Stimulated activated CD8-positive, alpha-beta memory T cell treated with anti-CD3 and anti-CD28 coated beads, Interleukin-4, amount 100 ng/mL, for 24 hours (primary cell): ENCODE measurements at regions not wholly inside any gene's neighbourhood (a gene's known extent, or its start where the extent isn't known, plus 50 kb on each side); places are given as distances from the start of the nearest gene placed in this dataset.

Experiments used
- DNase-seq: peaks from one replicate; pipeline ENCODE4 v3.0.0-alpha.2; 2020; ENCODE audit warnings: low read depth

DNA sequence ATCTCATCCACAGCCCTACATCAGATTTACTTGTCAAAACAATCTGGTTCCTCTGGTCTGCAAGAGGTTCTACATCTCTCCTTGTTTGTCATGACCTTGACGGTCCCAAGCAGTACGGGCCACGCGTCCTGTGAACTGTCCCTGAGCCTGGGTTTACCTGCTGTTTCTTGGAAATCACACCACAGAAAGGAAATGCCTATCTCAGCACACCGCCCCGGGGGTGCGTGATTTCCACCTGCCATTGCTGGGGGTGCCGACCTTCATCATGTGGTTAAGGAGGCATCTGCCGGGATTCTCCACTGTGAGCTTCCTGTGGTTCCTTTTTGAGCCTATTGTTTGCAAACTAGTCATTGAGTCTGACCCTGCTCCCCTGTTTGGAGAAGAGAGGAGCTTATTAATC is 1363.4 kb downstream of the BRD1 start:
- no peak for DNase-seq

DNA sequence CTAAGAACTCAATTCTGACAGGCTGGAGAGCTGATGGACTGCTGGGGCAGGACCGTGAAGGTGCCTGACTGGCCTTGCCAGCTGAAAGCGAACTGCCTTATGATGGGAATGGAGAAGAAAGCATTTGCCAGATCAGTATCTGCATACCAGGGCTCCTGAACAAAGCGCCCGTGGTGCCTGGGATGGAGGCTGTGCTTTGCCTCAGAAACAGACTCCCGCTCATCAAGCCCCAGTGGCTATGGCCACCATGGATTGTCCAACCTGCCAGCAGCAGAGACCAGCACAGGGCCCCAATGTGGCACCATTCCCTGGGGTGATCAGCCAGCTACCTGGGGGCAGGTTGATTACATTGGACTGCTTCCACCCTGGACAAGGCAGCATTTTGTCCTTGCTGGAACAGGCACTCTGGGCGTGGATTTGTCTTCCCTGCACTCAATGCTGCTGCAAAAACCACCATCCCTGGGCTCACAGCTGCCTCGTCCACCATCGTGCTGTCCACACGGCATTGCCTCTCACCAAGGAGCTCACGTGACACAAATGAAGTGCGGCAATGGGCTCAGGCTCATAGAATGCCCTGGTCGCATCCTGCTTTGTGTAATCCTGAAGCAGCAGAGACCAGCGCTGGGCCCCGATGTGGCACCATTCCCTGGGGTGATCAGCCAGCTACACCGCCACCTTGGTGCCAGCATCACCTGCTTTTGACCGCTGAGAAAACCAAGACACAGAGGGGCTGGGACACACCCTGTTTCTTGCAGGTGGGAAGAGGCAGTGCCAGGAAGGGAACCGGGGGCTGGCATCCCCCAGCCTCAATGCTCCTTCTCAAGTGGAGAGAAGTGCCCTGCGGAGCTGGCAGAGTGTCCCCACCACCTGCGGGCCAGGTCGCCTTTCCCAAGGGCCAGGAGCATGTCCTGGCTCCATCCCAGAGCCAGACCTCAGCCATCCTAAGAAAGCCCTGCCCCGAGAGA is 1367.5 kb downstream of the BRD1 start:
- DNase-seq, result no peak

DNA sequence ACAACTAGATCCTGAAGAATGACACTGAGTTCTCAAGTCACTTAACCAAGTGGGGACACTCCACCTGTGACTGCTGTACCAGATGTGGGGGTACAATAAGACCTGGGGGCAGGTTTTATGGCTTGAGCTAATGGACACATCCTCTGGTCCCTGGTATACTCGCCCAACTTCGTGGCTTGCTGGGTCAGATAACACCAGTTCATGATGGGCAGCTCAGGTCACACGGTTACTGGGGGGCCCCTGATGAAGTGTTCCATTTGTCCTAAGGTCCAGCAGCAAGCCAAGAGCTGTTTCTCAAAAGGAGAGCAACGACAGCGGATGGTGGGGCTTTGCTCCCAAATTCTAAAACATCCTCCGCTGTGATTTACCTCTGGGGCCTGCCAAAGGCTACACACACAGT is 1368.4 kb downstream of the BRD1 start:
- no peak for DNase-seq

DNA sequence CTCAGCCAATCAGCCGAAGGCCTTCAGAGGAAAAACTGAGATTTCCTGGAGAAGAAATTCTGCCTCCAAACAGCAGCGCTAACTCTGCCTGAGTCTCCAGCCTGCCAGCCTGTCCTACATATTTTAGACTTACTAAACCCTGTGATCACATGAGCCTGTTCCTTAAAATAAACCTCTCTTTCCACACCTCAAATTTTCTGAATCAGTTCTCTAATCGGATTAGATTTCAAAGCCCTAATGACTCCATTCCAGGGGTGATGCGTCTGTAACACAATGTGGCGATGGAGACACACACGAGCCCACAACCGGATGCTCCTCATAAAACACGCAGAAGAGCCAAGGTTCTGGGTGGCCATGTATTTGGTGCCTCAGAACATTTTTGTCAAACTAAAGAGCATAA is 1371.2 kb downstream of the BRD1 start:
- no peak for DNase-seq

DNA sequence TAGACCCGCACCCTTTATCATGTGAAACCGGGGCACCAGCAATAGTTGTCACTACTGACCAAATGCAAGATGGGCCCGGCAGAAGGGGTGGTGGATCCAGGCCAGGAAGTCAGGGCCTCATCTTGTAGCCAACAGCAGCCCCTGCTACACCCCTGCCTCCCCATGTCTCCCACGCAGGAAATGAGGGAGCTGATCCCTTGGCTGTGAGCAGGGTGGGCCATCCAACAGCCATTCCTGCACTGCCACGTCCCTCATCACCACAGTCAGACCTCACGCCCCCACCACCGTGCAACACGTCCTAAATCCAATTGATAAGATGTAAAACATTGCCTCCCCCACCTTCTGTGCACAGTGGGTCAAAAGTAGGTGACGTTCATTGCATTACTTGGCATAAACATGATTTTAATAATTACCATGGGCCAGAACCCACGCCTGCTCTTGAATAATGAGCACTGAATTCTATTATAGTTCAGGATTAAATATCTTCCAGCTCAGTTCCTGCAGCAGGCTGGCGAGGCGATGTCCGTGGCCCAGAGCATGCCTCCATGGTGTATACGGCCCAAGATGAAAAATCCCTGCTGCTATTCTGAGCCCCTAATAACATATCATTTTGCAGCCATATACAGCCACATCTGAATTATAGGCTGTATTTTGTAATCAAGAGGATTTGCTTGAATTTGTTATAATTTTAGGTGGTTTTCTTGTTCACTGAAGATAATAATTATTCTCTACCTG is 1373.8 kb downstream of the BRD1 start:
- no peak for DNase-seq

DNA sequence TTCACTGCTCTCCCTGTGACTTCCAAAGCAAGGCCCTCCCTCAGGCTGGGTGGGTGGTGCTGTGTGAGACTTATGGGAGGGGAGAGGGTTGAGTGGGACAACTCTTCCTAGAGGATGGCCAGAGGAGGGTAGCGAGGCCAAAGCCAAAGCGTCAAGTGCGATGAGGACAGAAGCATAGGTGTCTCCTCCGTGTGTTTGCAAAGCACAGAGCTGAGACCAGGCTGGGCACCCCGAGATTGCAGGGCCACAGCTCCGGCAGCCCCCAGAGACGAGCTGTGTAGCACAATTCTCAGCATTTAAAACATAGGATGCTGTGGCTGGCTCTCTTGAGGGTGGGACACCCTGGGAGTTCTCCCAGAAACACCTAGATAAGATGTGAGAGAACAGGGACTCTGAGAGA is 1374.5 kb downstream of the BRD1 start:
- no peak for DNase-seq

DNA sequence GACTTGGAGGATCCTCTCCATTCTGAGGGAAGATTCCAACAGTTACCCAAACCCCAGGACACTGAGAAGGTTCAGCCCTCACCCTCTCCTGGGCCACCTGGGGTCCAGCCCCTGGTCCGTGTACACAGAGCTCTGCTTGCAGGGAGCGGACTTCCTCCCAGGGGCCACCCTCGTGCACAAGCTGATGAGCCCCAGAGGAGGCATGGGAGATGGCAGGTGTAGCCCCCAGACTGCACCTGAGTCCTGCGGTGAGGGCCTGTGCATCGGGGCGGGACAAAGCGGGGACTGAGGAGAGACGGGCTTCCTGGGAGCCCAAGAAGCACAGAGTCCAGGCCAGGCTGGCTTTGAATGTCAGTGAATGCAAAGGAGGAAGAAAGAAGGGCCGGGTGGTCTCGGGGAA is 1374.9 kb downstream of the BRD1 start:
- DNase-seq, result no peak

DNA sequence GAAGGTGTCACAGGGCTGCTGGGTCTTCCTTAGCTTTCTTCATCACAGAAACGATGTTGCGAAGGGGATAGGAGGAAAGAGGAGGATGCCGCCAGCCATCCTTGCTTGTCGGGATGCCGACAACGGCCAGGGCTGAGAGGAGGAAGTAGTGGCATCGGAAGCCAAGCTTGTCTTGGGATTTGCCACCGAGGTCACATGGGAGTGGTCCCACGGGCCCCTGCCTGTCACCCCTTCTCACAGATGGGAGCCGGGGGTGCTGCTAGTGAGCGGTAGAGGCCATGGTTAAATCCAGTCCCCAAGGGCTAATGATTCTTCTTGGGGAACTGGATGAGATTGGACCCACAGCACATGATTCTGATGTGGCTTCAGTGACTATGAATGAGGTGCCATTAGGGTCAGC is 1375.8 kb downstream of the BRD1 start:
- DNase-seq, result no peak

DNA sequence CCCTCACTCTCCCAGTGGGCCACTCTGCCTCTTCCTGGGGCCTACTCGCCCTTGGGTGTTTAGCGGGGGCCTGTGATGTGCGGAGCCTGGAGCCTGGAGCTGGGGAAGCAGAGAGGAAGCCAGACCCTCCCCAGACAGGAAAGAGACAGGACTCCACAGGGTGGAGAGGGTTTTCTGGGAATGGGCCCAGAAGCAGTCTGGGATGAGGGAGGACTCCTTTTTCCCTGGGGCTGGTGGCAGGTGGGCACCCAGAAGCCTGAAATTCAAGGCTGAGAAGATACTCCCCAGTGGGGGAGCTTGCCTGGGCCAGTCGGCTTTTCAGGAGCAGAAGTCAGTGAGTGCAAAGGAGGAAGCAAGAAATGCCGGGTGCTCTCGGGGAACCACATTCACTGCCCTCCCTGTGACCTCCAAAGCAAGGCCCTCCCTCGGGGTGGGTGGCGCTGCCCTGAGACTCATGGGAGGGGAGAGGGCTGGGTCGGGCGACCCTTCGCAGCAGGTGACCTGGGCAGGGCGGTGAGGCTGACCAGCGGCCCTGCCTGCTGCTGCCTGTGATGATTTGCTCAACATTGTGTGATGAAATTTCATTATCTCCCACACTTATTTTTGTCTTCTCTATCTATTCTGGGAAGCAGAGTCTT is 1377.4 kb downstream of the BRD1 start:
- DNase-seq, result no peak

DNA sequence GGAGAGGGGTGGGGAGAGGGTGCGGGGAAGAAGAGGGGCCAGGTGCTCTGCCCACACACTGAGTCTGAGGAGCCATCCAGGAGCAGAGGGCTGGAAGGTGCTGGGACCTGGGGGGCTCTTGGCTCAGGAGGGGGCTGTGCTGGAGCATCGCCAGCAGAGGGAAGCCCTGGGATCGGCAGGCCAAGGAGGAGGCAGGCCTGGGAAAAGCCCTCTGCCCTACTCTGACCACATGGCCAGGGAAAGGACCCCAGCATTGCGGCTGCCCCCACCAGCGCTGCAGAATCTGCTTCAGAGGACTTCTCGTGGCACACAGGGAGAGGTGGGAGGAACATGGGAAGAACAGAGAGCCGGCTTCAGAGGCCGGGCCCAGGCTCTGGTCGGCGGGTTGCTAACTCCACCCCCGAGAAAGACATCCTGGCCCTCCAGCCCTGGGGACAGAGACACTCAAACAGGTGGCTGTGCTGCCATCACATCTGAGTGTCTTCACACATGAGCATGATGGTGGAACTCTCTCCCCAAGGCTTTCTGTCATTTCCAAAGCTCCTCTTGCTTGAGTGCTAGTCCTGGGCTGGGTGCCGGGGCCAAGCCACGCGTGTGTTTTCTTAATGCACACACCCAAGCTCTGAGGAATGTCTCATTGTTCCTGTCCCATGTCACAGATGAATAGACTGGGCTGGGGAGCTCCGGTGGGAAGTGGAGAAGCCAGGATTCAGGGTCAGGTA is 1378.0 kb downstream of the BRD1 start:
- DNase-seq, result no peak

DNA sequence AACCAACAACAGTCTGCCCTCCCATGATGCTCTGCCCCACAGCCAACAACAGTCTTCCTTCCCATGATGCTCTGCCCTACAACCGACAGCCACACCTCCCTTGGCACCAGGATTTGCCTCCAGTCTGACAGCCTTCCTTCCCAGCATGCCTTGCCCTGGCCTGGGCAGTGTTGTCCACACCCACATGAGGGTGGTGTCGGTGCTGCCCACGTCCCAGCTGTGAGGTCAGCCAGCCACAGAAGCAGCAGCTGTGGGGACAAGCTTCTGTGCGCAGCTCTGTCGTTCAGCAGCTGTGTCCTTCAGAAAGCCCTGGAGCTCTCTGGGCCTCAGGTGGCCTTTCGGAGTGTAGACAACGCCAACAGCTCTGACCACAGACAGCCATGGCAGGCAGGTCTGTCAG is 1378.9 kb downstream of the BRD1 start:
- no peak for DNase-seq

DNA sequence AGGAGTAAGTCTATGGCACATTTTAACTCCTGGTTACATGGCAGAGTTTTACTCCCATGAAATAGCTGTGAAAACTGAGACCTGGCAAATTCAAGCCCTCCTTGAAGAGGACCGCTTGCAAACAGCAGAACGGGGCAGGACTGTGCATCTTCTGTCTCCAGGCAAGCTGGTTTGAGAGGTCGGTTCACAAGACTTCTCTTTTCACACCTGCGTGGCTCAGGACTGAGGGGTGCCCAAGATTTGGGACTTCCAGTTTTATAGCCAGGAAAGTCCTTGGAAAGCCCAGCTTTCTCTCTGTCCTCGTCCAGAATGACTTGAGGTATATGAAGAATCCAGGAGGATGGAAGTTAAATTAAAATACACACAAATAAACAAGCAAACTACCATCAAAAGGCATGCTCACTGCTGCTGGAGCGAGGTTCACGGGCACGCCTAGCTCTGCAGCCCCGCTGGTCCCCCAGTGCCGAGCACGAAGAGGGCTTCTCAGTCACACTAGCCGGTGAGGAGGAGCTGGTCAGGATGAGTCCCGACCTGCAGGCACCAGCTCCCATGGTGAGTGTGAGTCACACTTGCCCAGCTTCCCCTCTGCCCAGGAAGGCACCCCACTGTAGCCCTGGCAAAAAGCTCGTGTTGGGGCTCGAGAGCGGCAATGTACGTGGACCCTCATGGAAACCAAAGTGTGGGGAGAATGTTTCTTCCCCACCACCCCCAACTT is 1382.4 kb downstream of the BRD1 start:
- DNase-seq, result no peak

DNA sequence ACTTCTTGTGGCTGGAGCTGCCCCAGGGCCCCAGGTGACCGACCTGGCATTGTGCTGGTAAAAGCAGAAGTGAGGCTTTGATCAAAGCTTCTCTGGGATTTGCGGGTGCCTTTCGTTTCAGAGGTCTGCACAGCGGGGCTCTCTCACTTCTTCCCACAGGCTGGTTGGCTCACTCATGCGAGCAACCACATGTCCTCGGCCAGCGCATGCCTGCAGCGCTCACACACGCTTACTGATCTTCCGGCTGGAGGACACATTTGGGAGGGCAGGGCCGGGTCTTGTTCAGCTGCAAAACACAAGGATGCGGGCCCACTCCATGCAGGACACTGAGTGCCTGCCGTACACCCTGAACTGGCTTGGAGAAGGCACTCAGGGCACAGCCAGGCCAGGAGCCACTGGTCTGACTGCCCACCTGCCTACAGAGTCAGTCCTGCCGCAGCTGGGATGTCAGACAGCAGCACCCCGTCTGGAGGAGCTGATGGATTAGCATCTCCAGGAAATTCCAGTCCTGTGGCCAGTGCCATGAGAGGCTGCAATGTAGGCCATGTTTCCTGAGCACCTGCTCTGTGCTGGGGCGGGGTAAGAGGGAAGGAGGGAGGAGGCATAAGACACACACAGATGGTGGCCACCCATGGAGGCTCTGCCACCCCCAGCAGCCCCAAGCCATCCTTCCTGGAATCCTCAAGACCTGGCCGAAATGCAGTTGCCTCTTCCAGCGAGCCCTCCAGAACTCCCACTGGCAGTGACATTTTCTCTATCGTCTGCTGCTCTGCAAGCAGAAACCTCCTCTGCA is 1383.2 kb downstream of the BRD1 start:
- no peak for DNase-seq

DNA sequence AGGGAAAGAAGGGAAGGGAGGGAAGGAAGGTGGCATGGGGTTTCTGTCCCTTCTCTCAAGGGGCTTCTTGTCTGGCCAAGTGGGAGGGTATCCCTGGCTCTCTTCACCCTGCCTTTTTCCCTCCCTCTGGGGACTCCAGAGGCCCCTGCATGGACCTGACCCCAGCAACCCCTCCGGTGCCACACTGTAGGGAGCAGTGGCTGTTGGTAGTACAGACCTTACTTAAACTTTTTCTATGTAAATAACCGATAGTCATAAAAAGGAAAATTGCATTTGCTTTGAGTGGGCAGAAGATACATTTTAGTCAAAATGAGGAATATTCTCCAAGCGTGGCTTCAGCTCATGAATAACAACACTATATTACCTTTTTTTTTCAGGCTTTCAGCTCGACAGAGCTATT is 1384.0 kb downstream of the BRD1 start:
- DNase-seq, result no peak

DNA sequence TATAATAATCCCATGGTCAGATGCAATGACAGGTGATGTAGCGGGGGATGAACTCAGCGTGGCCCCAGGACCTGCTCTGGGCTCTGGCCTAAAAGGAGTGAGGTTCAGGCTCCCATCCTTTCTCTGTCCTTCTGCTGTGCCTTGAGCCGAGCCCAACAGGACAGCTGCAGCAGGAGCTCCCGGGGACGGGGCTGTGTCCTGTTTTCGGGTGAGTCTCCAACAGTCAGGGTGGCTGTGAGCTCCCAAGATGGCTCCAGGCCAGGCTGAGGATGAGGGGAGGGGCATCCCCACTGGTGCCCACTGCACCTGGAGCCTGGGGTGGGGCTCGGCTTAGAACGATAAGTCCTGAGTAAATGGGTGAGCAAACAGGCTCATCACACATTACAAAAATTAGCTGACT is 1385.0 kb downstream of the BRD1 start:
- no peak for DNase-seq

DNA sequence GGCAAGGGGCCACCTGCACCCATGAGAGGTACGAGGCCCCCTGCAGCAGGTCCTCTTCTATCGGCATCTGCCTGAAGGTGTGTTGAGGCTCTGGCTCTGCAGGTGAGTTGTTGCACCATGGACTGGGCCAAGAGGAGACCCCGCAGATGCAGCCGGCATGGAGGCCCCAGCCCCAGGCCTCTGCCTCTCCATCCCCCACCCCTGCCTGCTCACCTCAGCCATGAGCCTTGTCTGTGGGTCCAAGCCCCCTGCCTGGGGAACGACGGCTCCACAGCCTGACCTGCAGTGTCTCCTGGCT is 1386.2 kb downstream of the BRD1 start:
- no peak for DNase-seq

DNA sequence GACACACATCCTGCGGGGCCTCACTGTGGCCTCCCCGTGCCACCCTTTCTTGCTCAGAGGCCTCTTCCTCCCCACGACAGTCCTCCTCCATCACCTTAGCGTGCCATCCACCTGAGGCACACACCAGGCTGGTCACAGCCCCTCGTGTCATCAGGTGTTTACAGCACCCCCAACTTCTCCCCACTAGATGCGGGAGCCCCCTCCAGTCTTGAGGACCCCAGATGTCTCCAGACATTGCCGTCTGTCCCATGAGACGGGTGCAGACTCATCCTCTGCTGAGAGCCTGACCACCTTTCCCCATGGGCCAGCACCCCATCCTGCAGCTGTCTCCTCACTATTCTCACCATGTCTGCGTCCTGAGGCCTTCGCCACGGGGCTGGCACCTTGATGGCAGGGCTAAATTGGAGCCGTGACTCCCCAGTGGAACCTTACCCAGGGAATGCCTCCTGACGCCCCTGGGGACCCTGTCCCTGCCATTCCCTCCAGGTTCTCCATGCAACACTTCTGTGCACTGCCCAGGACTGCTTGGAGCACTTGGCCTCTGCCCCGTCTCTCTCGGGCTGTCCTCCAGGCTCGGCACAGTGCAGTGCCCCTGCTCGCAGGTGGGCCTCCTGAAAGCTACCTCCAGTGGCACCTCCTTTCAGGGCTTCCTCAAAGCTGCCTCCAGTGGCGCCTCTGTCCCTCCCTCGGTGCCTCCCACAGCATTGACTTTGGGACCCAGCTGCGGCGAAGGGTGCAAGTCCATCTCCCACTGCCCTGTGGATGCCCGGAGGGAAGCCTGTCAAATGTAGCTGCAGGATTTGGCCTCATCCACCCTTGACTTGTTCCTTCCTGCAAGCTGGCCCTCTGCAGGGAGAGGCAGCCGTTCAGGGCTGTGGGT is 1386.8 kb downstream of the BRD1 start:
- no peak for DNase-seq

DNA sequence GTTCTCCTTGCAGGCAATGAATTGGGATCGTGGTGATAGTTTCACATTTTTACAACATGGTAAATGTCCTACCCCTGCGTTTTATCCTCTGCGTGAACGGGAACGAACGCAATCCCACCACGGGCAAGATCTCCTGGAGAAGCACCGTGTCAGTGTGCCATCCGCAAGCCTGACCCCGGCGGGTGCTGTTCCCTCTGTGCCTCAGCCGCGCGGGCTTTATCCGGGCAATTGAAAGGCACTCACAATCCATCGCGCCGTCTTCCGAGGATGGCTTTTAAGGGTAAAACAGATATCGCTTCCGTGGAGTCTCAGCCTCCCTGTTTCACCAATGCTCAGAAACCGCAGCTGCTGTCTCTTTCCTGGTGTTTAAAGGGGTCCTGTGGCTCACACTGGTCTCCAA is 1387.5 kb downstream of the BRD1 start:
- DNase-seq, result no peak

DNA sequence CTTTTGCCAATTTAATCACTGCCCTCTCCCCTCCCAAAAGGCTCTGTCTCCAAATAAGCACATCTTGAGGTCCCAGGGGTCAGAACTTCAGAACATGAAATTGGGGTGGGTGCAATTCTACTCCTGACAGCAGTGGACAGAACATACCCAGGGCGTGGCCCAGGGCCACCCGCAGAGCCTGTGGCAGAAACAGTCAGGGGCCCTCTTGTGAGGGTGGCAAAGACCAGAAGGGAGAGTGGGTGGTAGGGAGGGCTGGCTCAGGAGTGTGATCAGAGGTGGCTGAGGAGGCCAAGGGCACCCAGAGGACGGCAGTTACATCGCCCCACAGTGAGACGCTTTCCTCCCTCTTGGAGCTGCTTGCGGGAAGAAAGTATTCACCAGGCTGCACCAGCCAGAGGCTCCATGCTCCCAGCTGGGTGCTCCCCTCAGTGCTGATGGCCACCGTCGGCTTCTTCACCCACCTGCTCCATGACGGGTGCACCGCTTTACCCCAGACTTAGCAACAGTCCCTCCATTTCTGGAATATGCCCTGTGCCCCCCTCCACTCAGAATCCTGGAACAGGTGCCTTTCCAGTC is 1388.0 kb downstream of the BRD1 start:
- DNase-seq, result no peak
